ENCODE measurements at regions not wholly inside any gene's neighbourhood (a gene's known extent, or its start where the extent isn't known, plus 50 kb on each side); places are given as distances from the start of the nearest gene placed in this dataset.

DNA sequence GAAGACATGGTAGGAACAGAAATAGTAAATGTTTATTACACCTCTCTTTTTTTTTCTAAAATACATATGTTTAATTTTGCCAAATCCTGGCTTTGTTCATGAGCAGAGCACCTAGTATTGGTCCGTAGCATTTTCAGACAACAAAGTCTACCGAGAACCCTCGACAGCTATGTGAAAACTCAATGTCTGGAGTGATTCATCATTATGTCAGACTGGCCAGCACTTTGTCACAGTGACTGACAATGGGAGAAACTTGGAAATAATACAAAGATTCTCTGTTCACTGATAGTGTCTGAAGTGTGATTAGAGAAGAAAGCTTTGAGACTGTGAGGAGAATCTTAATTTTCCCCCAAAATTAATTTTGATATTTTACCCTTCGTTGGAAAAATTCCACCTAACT is 143.0 kb downstream of the HNMT start:
- TF ChIP-seq, protein P1, sequence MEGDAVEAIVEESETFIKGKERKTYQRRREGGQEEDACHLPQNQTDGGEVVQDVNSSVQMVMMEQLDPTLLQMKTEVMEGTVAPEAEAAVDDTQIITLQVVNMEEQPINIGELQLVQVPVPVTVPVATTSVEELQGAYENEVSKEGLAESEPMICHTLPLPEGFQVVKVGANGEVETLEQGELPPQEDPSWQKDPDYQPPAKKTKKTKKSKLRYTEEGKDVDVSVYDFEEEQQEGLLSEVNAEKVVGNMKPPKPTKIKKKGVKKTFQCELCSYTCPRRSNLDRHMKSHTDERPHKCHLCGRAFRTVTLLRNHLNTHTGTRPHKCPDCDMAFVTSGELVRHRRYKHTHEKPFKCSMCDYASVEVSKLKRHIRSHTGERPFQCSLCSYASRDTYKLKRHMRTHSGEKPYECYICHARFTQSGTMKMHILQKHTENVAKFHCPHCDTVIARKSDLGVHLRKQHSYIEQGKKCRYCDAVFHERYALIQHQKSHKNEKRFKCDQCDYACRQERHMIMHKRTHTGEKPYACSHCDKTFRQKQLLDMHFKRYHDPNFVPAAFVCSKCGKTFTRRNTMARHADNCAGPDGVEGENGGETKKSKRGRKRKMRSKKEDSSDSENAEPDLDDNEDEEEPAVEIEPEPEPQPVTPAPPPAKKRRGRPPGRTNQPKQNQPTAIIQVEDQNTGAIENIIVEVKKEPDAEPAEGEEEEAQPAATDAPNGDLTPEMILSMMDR (IDR thresholded peaks at IDR 0.05; ENCODE audit: poor library complexity): no peak
- TF ChIP-seq EZH2 (IDR thresholded peaks at IDR 0.05; ENCODE audit: borderline replicate concordance): no peak
- no peak for TF ChIP-seq EZH2phosphoT487 (IDR thresholded peaks at IDR 0.05; ENCODE audit: low read depth, severe bottlenecking, unreplicated experiment)

Measured in hepatocyte (in vitro differentiated cells).